ENCODE measurements at regions not wholly inside any gene's neighbourhood (a gene's known extent, or its start where the extent isn't known, plus 50 kb on each side); places are given as distances from the start of the nearest gene placed in this dataset.

- TF ChIP-seq POLR2A (IDR thresholded peaks at IDR 0.05; ENCODE audit: low read length) = no peak
- no peak for TF ChIP-seq CTCF (IDR thresholded peaks at IDR 0.05)
- no peak for TF ChIP-seq MYC (IDR thresholded peaks at IDR 0.05; ENCODE audit: borderline replicate concordance, low read length)
- no peak for TF ChIP-seq CHD2 (IDR thresholded peaks at IDR 0.05; ENCODE audit: low read length, partially characterized antibody)
- TF ChIP-seq PHF8 (IDR thresholded peaks at IDR 0.05; ENCODE audit: borderline replicate concordance, low read depth) = no peak
- TF ChIP-seq SMC3 (IDR thresholded peaks at IDR 0.05) = no peak
- no peak for TF ChIP-seq RAD21 (conservative IDR thresholded peaks at IDR 0.05 in 1 of 2, IDR thresholded peaks at IDR 0.05 in 1 of 2)
- no peak for TF ChIP-seq REST (IDR thresholded peaks at IDR 0.05)
- no peak for TF ChIP-seq RFX5 (IDR thresholded peaks at IDR 0.05)
Measured at GRCh38 chr21:26766826-26767325, 78.3 kb downstream of the ADAMTS1 start.

All from A549 (cell line).